KG1 (cell line): ENCODE measurements at regions not wholly inside any gene's neighbourhood (a gene's known extent, or its start where the extent isn't known, plus 50 kb on each side); places are given as distances from the start of the nearest gene placed in this dataset.
"Not testable (repeated sequence)": the region's sequence is repeated elsewhere in the genome, so short reads cannot be mapped to it uniquely, and the experiment has no call there.

Experiments
- DNase-seq: peaks from one replicate; lab custom pipeline; 2025; lab: John Stamatoyannopoulos, UW

- DNase-seq, result not testable (repeated sequence)
Measured at GRCh38 chr4:86413426-86413825, 53.6 kb upstream of the MAPK10 start.

GRCh38 chr4:86414686-86415085 lies 54.8 kb upstream of the MAPK10 start:
- DNase-seq, result no peak

GRCh38 chr4:86416081-86416480 lies 56.2 kb upstream of the MAPK10 start:
- DNase-seq, result no peak

- DNase-seq, result no peak
Measured at GRCh38 chr4:86421461-86421860, 61.6 kb upstream of the MAPK10 start.

- DNase-seq, result no peak
Measured at GRCh38 chr4:86431543-86432116, 71.8 kb upstream of the MAPK10 start.

- no peak for DNase-seq
Measured at GRCh38 chr4:86432559-86433134, 72.8 kb upstream of the MAPK10 start.

GRCh38 chr4:86439293-86439692 lies 79.4 kb upstream of the MAPK10 start:
- DNase-seq, result no peak

- no peak for DNase-seq
Measured at GRCh38 chr4:86441175-86441936, 81.5 kb upstream of the MAPK10 start.

GRCh38 chr4:86442881-86443280 lies 83.0 kb upstream of the MAPK10 start:
- no peak for DNase-seq

- no peak for DNase-seq
Measured at GRCh38 chr4:86443495-86443894, 83.6 kb upstream of the MAPK10 start.

- no peak for DNase-seq
Measured at GRCh38 chr4:86446996-86447395, 87.1 kb upstream of the MAPK10 start.

GRCh38 chr4:86448871-86449270 lies 89.0 kb upstream of the MAPK10 start:
- DNase-seq, result no peak

GRCh38 chr4:86449746-86450588 lies 90.1 kb upstream of the MAPK10 start:
- DNase-seq, result no peak

- no peak for DNase-seq
Measured at GRCh38 chr4:86450861-86451260, 91.0 kb upstream of the MAPK10 start.

GRCh38 chr4:86451560-86452330 lies 91.9 kb upstream of the MAPK10 start:
- DNase-seq, result no peak

- DNase-seq, result no peak
Measured at GRCh38 chr4:86452422-86452891, 92.6 kb upstream of the MAPK10 start.

GRCh38 chr4:86452924-86453531 lies 93.2 kb upstream of the MAPK10 start:
- no peak for DNase-seq

GRCh38 chr4:86453611-86454072 lies 93.8 kb upstream of the MAPK10 start:
- DNase-seq, result not testable (repeated sequence)

GRCh38 chr4:86461849-86462248 lies 102.0 kb upstream of the MAPK10 start:
- no peak for DNase-seq

GRCh38 chr4:86472377-86473019 lies 112.6 kb upstream of the MAPK10 start:
- DNase-seq, result no peak

- not testable (repeated sequence) for DNase-seq
Measured at GRCh38 chr4:86478151-86478550, 116.0 kb upstream of the PTPN13 start.
